ENCODE measurements at regions not wholly inside any gene's neighbourhood (a gene's known extent, or its start where the extent isn't known, plus 50 kb on each side); places are given as distances from the start of the nearest gene placed in this dataset.

- H3K36me3 ChIP-seq (ENCODE audit: insufficient read depth, low read length), result no peaks in the 10 kb centered on the region
- H3F3A ChIP-seq (ENCODE audit: low read depth), result no peaks in the 10 kb centered on the region
- no peaks in the 10 kb centered on the region for H4K20me1 ChIP-seq (ENCODE audit: insufficient read depth, low read length, poor library complexity, severe bottlenecking)
- no peaks in the 10 kb centered on the region for H3K4me1 ChIP-seq (ENCODE audit: insufficient read depth, low read length, poor library complexity, severe bottlenecking)
- H3K4me3 ChIP-seq (ENCODE audit: low read length, poor library complexity, severe bottlenecking), result no peak overlapping the region
- H3K79me2 ChIP-seq (ENCODE audit: insufficient read depth, low read length), result no peaks in the 10 kb centered on the region
- H3K9ac ChIP-seq (ENCODE audit: low read depth, low read length, poor library complexity, severe bottlenecking), result no peak overlapping the region
- no peak overlapping the region for H2AFZ ChIP-seq (ENCODE audit: low read length)
- no peak overlapping the region for H3K4me2 ChIP-seq (ENCODE audit: low read depth, low read length, poor library complexity, severe bottlenecking)
- H3K27me3 ChIP-seq (ENCODE audit: insufficient read depth, low read length, poor library complexity, severe bottlenecking), result no peaks in the 10 kb centered on the region
- no peaks in the 10 kb centered on the region for H3K9me3 ChIP-seq (ENCODE audit: insufficient read depth, low read depth, low read length)
- no peak for TF ChIP-seq CTCF (conservative IDR thresholded peaks at IDR 0.05; ENCODE audit: low read length)
- TF ChIP-seq EZH2phosphoT487 (IDR thresholded peaks at IDR 0.05; ENCODE audit: borderline replicate concordance), result no peak
- no peaks in the 10 kb centered on the region for H3K9me2 ChIP-seq (replicated peaks; ENCODE audit: low read depth, low read length)
These were observed 212.9 kb downstream of the PAX1 start for GRCh38 chr20:21918398-21918797.

GRCh38 chr20:21902391-21902790 lies 196.9 kb downstream of the PAX1 start:
- Histone ChIP-seq H3K9ac (ENCODE audit: low read depth, low read length, poor library complexity, severe bottlenecking) (no peak overlapping the region), H4K20me1 (ENCODE audit: insufficient read depth, low read length, poor library complexity, severe bottlenecking) (no peaks in the 10 kb centered on the region), H3K27me3 (ENCODE audit: insufficient read depth, low read length, poor library complexity, severe bottlenecking) (no peaks in the 10 kb centered on the region), H3K79me2 (ENCODE audit: insufficient read depth, low read length) (no peaks in the 10 kb centered on the region), H3K4me3 (ENCODE audit: low read length, poor library complexity, severe bottlenecking) (no peak overlapping the region), H3K36me3 (ENCODE audit: insufficient read depth, low read length) (no peaks in the 10 kb centered on the region), H3K4me1 (ENCODE audit: insufficient read depth, low read length, poor library complexity, severe bottlenecking) (no peaks in the 10 kb centered on the region), H2AFZ (ENCODE audit: low read length) (no peak overlapping the region), H3K9me2 (replicated peaks; ENCODE audit: low read depth, low read length) (no peaks in the 10 kb centered on the region), H3K4me2 (ENCODE audit: low read depth, low read length, poor library complexity, severe bottlenecking) (no peak overlapping the region), H3K9me3 (ENCODE audit: insufficient read depth, low read depth, low read length) (no peaks in the 10 kb centered on the region), H3F3A (ENCODE audit: low read depth) (no peaks in the 10 kb centered on the region)
- TF ChIP-seq EZH2phosphoT487 (IDR thresholded peaks at IDR 0.05; ENCODE audit: borderline replicate concordance) (no peak), CTCF (conservative IDR thresholded peaks at IDR 0.05; ENCODE audit: low read length) (no peak)

GRCh38 chr20:21901470-21902275 lies 196.2 kb downstream of the PAX1 start:
- no peaks in the 10 kb centered on the region for H3K4me1 ChIP-seq (ENCODE audit: insufficient read depth, low read length, poor library complexity, severe bottlenecking)
- no peaks in the 10 kb centered on the region for H3K9me2 ChIP-seq (replicated peaks; ENCODE audit: low read depth, low read length)
- no peak overlapping the region for H3K9ac ChIP-seq (ENCODE audit: low read depth, low read length, poor library complexity, severe bottlenecking)
- H3K4me2 ChIP-seq (ENCODE audit: low read depth, low read length, poor library complexity, severe bottlenecking), result no peak overlapping the region
- H3K36me3 ChIP-seq (ENCODE audit: insufficient read depth, low read length), result no peaks in the 10 kb centered on the region
- H4K20me1 ChIP-seq (ENCODE audit: insufficient read depth, low read length, poor library complexity, severe bottlenecking), result no peaks in the 10 kb centered on the region
- H3K79me2 ChIP-seq (ENCODE audit: insufficient read depth, low read length), result no peaks in the 10 kb centered on the region
- no peaks in the 10 kb centered on the region for H3K9me3 ChIP-seq (ENCODE audit: insufficient read depth, low read depth, low read length)
- no peak overlapping the region for H2AFZ ChIP-seq (ENCODE audit: low read length)
- no peaks in the 10 kb centered on the region for H3K27me3 ChIP-seq (ENCODE audit: insufficient read depth, low read length, poor library complexity, severe bottlenecking)
- TF ChIP-seq EZH2phosphoT487 (IDR thresholded peaks at IDR 0.05; ENCODE audit: borderline replicate concordance) (no peak), CTCF (conservative IDR thresholded peaks at IDR 0.05; ENCODE audit: low read length) (no peak)
- no peak overlapping the region for H3K4me3 ChIP-seq (ENCODE audit: low read length, poor library complexity, severe bottlenecking)
- H3F3A ChIP-seq (ENCODE audit: low read depth), result no peaks in the 10 kb centered on the region

Data from Loucy (cell line).